ENCODE measurements at regions not wholly inside any gene's neighbourhood (a gene's known extent, or its start where the extent isn't known, plus 50 kb on each side); places are given as distances from the start of the nearest gene placed in this dataset.
"Not testable (repeated sequence)": the region's sequence is repeated elsewhere in the genome, so short reads cannot be mapped to it uniquely, and the experiment has no call there.

DNA sequence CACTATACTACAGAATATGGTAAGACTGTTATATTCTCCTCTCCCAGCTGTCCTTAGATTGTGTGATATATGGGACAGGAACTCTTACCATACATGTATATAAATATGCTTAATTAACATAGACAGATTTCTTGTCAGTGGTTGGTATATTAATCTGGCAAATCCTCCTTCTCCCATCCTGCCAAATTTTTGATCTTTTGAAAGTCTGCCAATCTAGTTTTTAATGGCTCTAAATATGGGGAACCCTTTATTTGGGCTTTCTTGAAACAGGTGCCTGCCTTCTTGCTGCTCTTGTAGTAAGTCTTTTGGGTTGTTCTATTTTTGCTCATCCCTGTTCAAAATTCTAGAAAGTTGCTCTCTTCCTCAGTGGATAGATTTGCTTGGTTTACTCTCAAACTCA is 63.5 kb downstream of the SPATA31D1 start:
- no peak for DNase-seq (ENCODE audit: low read depth in 4 of 4, low spot score in 3 of 4)

- DNase-seq (ENCODE audit: low read depth in 4 of 4, low spot score in 3 of 4): no peak
Observed at GRCh38 chr9:82054264-82055015, 65.9 kb downstream of the SPATA31D1 start.

- no peak for DNase-seq (ENCODE audit: low read depth in 4 of 4, low spot score in 3 of 4)
Observed at GRCh38 chr9:82057805-82058204, 69.2 kb downstream of the SPATA31D1 start.

DNA sequence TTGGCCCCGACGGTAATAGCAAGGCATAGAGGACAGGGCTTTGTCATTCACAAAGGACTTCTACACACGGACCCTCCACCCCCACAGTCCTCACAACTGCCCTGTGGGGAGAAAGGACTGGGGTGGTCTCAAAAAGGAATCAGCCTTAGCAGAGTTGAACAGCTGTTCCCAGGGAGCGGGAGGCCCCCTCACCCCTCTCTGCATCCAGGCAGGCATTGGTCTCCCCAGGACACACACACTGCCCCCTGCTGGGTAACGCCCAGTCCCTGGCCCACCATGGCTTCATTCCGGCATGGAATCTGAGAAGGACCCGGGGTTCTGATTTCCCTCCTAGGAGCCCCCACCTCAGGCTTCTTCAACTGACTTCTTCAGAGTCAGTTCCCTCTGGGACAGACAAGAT is 73.2 kb downstream of the SPATA31D1 start:
- not testable (repeated sequence) for DNase-seq (ENCODE audit: low read depth in 4 of 4, low spot score in 3 of 4)

DNA sequence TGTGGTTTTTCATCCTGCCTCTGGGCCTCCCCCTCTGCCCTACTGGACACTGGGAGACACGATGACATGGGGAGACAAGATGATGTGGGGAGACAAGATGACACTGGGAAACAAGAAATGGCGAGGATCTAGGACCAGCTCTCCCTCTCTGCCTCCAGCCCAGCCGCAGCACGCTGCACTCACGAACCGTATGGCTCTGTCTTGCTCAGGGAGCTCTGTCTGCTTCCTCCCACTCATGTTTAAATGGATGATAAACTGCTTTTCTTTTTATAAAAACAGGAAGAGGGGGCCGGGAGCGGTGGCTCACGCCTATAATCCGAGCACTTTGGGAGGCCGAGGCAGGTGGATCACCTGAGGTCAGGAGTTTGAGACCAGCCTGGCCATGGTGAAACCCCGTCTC is 73.7 kb downstream of the SPATA31D1 start:
- DNase-seq (ENCODE audit: low read depth in 4 of 4, low spot score in 3 of 4): no peak

DNA sequence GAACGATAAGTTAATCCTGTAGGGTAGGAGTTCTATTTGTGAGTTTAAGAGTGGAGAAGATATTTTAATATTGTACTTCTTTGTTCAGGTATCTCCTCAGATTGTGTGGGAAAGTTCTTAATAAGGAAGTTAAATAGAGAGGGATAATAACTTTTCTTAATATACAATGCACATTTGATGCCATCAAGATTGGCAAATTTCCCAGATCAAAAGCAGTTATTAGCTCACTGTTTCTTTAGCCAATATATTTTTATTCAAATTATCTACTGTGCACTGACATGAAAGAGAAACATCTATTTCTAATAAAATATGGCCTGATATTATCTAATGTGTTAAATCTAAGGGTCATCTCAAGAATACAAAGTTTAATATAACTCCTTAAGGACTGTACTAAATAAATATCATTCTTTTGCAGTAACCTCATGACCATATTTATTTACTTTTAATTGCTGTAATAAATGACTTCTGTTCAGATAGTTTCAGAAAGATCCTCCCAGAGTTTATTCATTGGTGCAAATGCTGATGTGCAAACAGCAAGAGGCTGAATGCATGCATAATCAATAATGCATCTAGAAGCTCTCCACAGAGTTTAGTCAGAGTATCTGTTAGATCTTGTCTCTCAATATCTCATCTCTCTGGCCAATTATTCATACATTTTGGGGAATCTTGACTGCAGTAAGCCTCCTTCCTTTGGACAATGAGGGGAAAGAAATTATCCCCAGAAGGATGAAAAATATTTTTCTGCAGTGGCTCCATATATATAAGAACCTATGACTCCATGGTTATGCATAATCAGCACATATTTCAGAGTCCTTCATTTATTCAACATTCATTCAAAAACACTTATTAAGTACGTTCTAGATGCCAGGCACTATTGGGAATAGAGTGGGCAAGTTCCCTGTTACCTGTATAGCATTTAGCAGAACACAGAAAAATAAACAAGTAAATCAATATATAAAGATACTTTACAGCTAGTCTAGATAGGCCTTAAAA is 85.3 kb downstream of the SPATA31D1 start:
- DNase-seq (ENCODE audit: low read depth in 4 of 4, low spot score in 3 of 4): no peak

DNA sequence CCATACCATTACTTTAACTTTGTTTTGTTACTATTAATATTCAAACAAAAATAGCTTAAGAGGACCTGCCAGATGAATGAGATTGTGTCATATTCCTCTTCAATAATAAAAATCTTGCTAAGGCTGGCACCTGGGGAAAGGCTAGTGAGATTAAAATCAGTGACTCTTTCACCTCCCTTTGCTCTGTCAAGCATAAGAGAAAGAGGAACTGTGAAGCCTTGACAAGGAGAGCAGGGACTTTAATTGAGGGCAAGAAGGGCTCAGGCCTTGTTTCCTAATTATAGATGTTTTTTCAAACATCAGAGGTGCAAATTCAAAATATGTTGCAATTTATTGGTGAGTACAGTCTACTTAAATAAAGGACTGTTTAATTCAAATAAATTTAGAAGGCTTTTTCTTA is 91.7 kb downstream of the SPATA31D1 start:
- DNase-seq (ENCODE audit: low read depth in 4 of 4, low spot score in 3 of 4): no peak

- no peak for DNase-seq (ENCODE audit: low read depth in 4 of 4, low spot score in 3 of 4)
Observed at GRCh38 chr9:82081496-82081895, 92.9 kb downstream of the SPATA31D1 start.

GRCh38 chr9:82082563-82082962 is 94.0 kb downstream of the SPATA31D1 start:
- no peak for DNase-seq (ENCODE audit: low read depth in 4 of 4, low spot score in 3 of 4)

DNA sequence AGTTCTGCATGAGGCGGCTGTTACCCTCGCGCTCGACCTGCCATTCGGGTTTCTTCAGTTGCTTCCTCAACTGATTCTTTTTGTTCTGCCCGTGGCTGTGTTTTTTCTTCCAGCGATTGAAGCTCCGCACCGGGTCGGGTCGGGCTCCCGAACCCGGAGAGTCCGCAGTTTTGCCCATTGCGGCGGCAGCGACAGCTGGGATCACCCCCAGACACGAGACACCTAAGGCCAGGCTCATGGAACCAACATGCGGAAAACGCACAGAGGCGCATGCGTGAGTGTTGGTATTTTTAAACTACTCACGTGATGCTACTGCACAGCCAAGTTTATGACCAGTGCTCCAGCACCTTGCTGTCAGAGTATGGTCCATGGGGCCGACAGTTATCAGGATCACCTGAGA is 100.0 kb downstream of the SPATA31D1 start:
- no peak for DNase-seq (ENCODE audit: low read depth in 4 of 4, low spot score in 3 of 4)

DNA sequence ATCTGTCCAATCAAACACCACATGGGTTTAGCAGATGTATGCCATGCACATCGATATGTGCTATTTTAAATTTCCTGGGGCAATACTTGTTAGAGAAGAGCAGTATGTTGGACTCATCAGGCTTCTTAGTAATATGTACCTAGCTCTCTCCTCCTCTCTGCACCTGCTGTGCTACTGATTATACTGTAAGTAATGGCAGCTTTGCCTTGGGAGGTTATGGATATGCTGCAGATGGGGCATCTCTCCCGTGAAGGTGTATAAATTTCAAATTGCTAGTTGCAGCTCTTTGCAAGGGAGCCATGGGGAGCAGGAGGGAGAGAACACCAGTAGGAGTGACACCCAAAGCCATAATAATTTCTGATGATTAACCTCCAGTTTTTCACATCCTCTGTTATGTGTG is 101.5 kb downstream of the SPATA31D1 start:
- DNase-seq (ENCODE audit: low read depth in 4 of 4, low spot score in 3 of 4): no peak

DNA sequence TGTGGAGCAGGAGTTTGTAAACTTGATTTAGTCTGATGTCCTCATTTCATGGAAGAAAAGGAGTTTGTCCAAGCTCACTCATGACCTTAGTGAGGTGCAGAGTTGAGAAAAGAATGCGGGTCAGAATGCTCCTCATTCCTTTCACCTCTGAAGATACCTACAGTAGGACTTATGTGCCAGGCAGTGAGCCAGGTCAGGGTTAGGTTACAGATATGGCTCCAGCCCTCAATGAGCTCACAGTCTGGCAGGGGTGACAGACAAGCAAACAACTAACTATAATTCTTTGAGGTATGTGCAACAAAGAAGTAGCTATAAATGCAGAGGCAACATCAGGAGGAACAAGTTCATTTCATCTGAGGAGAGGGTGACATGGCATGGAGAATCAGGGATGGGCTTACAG is 102.5 kb downstream of the SPATA31D1 start:
- no peak for DNase-seq (ENCODE audit: low read depth in 4 of 4, low spot score in 3 of 4)

- DNase-seq (ENCODE audit: low read depth in 4 of 4, low spot score in 3 of 4): no peak
Observed at GRCh38 chr9:82091610-82092009, 103.0 kb downstream of the SPATA31D1 start.

DNA sequence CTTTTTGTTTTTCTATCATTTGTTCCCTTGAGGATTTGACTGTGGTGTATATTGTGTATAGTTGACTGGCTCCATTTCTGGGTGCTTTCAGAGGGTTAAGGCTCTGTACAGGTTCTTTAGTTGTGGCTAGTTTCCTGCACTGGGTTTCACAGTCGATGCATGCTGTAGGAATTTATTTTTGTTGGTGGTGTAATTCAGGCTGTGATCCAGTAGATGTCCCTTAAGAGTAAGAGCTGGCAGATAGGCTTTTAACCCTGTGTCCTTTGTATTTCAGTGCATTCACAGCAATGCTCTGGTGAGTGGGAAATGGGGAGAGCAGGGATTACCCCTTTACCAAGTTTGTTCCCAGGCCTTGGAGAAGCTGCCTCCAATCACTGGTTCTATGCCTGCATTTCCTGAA is 112.9 kb downstream of the SPATA31D1 start:
- no peak for DNase-seq (ENCODE audit: low read depth in 4 of 4, low spot score in 3 of 4)

DNA sequence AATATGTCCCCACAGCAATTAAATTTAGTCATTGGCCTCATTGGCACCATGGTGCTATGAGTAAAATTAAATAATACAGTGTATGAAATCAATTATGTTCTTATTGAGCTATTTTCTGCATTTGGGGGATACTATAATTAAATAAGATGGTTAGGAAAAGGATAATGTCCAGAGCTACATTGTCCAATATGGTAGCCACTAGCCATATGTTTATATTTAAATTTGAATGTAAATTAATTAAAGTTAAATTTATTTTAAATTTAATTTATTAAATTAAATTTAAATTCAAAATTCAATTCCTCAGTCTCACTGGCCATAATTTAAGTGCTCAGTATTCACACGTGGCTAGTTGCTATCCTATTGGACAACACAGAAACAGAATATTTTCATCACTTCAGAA is 115.7 kb downstream of the SPATA31D1 start:
- DNase-seq (ENCODE audit: low read depth in 4 of 4, low spot score in 3 of 4): no peak

DNA sequence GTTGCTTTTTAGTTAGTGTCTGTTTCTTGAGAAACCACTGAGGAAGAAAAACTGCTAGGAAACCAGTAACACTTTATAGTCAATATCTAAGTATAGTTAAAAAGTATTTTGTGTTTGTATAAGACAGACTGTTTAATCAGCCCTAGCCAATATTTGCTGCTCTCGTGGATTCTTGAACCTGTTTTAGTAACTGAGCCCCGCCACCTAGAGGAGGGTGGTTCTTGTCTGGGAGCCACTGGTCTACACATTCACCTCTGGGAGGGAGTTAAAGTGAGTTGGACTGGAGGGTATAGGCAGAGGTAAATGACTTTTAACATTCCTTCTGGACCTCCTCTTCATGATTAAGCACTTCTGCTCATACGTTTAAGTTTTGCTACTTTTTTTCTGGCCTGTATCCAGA is 117.2 kb downstream of the SPATA31D1 start:
- DNase-seq (ENCODE audit: low read depth in 4 of 4, low spot score in 3 of 4): no peak

- DNase-seq (ENCODE audit: low read depth in 4 of 4, low spot score in 3 of 4): no peak
Observed at GRCh38 chr9:82106536-82106935, 118.0 kb downstream of the SPATA31D1 start.

GRCh38 chr9:82108474-82108873 is 119.9 kb downstream of the SPATA31D1 start:
- DNase-seq (ENCODE audit: low read depth in 4 of 4, low spot score in 3 of 4): no peak

DNA sequence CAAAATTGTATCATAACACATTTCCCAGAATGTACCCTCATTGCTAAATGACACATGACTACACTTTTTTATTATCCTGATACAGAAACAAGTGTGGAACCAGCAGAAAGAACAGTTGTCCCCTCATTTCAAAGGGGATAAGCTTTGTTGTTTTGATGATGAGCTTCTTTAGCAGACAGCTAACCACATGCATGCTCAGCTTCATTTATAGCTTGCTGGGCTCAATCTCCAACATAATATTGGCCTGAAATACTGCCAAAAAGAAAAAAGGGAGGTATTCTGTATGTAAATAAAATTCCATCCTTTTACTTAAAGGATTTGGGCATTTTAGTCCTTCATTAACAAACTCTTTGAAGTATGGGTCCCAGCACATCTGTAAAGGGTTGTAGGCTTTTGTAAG is 120.4 kb downstream of the SPATA31D1 start:
- DNase-seq (ENCODE audit: low read depth in 4 of 4, low spot score in 3 of 4): no peak

- DNase-seq (ENCODE audit: low read depth in 4 of 4, low spot score in 3 of 4): no peak
Observed at GRCh38 chr9:82109626-82110025, 121.1 kb downstream of the SPATA31D1 start.

DNA sequence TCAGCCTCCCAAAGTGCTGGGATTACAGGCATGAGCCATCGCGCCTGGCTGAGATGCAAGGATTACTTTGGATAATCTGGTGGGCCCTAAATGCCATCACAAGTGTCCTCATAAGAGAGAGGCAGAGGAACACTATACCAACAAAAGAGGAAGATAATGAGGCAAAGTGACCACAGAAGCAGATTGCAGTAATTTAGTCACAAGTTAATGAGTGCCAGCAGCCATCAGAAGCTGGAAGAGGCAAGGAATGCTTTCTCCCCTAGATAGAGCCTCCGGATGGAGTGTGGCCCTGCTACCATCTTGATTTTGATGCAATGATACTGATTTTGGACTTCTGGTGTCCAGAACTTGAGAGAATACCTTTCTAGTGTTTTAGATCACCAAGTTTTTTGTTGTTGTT is 122.3 kb downstream of the SPATA31D1 start:
- DNase-seq (ENCODE audit: low read depth in 4 of 4, low spot score in 3 of 4): no peak

- DNase-seq (ENCODE audit: low read depth in 4 of 4, low spot score in 3 of 4): no peak
Observed at GRCh38 chr9:82115331-82115730, 126.8 kb downstream of the SPATA31D1 start.

Data from right renal pelvis (tissue), 4 donors.